ACC112 (cell line): ENCODE measurements at regions not wholly inside any gene's neighbourhood (a gene's known extent, or its start where the extent isn't known, plus 50 kb on each side); places are given as distances from the start of the nearest gene placed in this dataset.
"Not testable (repeated sequence)": the region's sequence is repeated elsewhere in the genome, so short reads cannot be mapped to it uniquely, and the experiment has no call there.

ENCODE experiments used
- H2AFZ ChIP-seq: fragments of 200-600 bp; sonication (generic); one replicate; pipeline ENCODE4 v1.6.0; 2017; ENCODE audit warnings: antibody characterized with exemption, low read length; ENCODE audit not compliant: unreplicated experiment
- H3K27ac ChIP-seq: fragments of 200-600 bp; sonication (generic); 2 replicates; pipeline ENCODE4 v1.5.1; 2014; ENCODE audit warnings: low read depth, mild to moderate bottlenecking, antibody characterized with exemption, low read length, moderate library complexity
- H3K27me3 ChIP-seq: fragments of 200-600 bp; sonication (generic); 2 replicates; pipeline ENCODE4 v1.6.1; 2014; ENCODE audit warnings: mild to moderate bottlenecking, antibody characterized with exemption, low read length, moderate library complexity, mixed read lengths; ENCODE audit not compliant: insufficient read depth
- H3K36me3 ChIP-seq: fragments of 200-600 bp; sonication (generic); 2 replicates; pipeline ENCODE4 v1.6.1; 2016; ENCODE audit warnings: mild to moderate bottlenecking, antibody characterized with exemption, low read length, moderate library complexity, mixed read lengths; ENCODE audit not compliant: insufficient read depth
- H3K4me1 ChIP-seq: fragments of 200-600 bp; sonication (generic); one replicate; pipeline ENCODE4 v1.6.1; 2016; ENCODE audit warnings: low read length, mixed read lengths; ENCODE audit not compliant: insufficient read depth, unreplicated experiment, control insufficient read depth
- H3K4me3 ChIP-seq: fragments of 200-600 bp; sonication (generic); 2 replicates; pipeline ENCODE4 v1.5.1; 2014; ENCODE audit warnings: mild to moderate bottlenecking, low read depth, low read length
- H3K79me2 ChIP-seq: fragments of 200-600 bp; sonication (generic); one replicate; pipeline ENCODE4 v1.6.0; 2016; ENCODE audit warnings: low read length; ENCODE audit not compliant: control insufficient read depth, unreplicated experiment, insufficient read depth

DNA sequence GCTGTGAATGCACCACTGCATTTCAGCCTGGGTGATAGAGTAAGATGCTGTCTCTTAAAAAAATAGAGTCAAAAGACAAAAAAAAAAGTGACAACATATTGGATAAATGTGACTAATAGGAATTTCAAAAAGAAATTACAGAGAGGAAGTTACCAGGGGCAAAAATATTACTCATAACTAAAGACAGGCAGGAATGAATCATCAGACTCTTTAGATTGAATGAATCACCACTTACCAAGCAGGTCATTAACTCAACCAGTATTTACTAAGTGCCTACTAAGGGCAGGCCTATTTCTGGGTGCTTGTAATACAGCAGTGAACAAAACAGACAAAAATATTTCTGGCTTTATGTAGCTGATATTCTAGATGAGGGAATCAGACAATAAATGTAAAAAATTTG, 301.3 kb downstream of the UBE2NL start:
- not testable (repeated sequence) for H3K4me3 ChIP-seq, H3K79me2 ChIP-seq, H3K27ac ChIP-seq, H3K36me3 ChIP-seq, H3K27me3 ChIP-seq, H2AFZ ChIP-seq, H3K4me1 ChIP-seq

DNA sequence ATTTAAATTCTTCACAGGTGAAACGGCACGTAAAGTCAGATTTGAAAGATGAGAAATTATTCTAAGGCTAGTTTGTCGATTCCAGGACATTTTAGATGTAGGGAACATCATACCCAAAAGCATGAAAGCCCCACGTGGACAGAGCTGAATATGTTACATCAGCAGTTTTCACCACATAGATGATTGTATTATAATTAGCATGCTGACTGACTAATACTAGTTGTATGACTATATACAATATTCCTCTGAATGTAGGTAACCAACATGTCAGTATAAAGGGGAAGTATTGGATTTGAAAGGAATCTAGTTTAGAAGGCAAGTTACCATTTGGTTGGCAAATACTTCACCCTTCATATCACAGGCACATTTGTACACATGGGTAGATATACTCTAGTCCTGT, 304.6 kb downstream of the UBE2NL start:
- not testable (repeated sequence) for H3K36me3 ChIP-seq, H3K79me2 ChIP-seq, H3K4me3 ChIP-seq, H2AFZ ChIP-seq, H3K4me1 ChIP-seq, H3K27ac ChIP-seq, H3K27me3 ChIP-seq

DNA sequence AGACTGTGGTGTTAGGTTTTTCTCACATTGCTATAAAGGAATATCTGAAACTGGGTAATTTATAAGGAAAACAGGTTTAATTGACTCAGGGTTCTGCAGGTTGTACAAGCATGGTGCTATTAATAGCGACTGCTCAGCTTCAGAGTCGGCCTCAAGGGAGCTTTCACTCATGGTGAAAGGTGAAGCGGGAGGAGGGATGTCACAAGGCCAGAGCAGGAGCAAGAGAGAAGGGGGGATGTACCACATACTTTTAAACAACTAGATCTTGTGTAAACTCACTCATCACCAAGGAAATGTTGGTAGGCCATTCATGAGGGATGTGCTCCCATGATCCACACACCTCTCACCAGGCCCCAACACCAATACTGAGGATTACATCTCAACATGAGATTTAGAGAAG, 313.2 kb downstream of the UBE2NL start:
- not testable (repeated sequence) for H3K4me1 ChIP-seq, H3K27me3 ChIP-seq, H3K36me3 ChIP-seq, H3K4me3 ChIP-seq, H2AFZ ChIP-seq, H3K79me2 ChIP-seq, H3K27ac ChIP-seq

DNA sequence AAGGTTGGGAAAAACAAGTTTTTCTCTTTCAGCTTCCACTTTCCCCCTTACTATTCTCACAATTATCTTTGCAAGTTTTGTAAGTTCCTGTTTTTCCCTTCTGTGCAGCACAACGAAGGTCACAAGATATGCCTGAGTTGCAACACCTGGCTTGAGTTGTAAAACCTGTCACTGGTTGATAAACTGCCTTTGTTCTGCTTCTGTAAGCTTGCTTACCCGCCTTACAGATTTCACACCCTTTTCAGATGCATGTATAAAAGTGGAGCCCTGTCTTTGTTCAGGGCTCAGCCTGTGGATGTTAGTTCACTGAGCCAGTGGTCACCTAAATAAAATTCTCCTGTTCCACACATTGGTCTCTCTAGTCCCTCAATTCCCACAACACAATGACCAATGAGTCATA, 318.9 kb downstream of the UBE2NL start:
- not testable (repeated sequence) for H3K36me3 ChIP-seq, H2AFZ ChIP-seq, H3K4me1 ChIP-seq, H3K27me3 ChIP-seq, H3K27ac ChIP-seq, H3K79me2 ChIP-seq, H3K4me3 ChIP-seq

DNA sequence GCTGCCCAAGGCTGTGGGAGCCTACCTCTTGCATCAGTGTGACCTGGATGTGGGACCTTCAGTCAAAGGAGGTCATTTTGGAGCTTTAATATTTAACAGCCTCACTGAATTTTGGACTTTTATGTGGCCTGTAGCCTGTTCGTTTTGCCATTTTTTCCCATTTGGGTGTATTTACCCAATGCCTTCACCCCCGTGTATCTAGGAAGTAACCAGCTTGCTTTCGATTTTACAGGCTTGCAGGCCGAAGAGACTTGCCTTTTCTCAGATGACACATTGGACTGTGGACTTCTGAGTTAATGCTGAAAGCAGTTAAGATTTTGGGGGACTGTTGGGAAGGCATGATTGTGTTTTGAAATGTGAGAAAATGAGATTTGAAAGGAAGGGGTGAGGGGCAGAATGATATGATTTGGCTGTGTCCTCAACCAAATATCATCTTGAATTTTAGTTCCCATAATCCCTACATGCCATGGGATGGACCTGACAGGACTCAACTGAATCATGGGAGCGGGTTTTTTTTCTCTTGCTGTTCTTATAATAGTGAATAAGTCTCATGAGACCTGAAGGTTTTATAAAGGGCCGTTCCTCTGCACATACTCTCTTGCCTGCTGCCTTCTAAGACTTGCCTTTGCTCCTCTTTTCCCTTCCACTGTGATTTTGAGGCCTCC, 324.6 kb downstream of the UBE2NL start:
- H3K27me3 ChIP-seq, H2AFZ ChIP-seq, H3K79me2 ChIP-seq, H3K36me3 ChIP-seq, H3K4me3 ChIP-seq, H3K4me1 ChIP-seq, H3K27ac ChIP-seq: not testable (repeated sequence)

DNA sequence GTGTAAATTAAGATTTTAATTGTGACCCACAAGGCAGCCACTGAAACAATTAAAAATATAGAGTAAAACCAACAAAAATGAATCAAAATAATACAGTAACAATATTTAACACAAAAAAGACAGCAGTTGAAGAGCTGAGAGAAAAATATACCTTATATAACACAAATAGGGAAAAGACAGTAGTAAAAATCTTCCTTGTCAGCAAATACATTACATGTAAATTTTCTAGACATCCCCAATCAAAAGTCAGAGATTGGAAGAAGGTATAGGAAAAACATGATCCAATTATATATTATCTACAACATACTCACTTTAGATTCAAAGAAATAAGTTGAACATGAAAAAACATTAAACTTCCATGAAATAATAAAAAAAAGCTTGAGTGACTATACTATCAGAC, 330.8 kb downstream of the UBE2NL start:
- Histone ChIP-seq H3K4me1 (no peaks in the 10 kb centered on the region), H3K4me3 (no peak overlapping the region), H3K79me2 (no peaks in the 10 kb centered on the region), H3K27me3 (no peaks in the 10 kb centered on the region), H3K27ac (no peak overlapping the region), H2AFZ (no peak overlapping the region), H3K36me3 (no peaks in the 10 kb centered on the region)

DNA sequence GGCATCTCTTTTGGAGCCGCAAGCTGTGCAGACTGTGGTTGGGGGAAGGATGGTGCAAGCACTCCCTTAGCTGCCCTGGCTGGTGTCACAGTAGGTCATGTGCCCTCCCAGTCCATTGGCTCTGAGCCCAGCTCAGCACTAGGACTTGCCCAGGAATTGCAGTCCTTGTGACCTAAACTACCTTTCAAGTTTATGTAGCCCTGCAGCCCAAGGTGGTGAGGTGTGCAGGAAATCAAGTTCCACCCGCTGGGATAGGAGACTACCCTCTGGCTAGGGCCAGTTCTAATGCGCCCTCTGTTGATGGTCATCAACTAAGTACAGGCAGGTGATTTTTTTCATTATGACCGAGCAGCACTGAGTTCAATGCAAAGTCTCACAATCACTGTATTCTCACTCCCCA, 335.2 kb downstream of the UBE2NL start:
- H3K36me3 ChIP-seq: no peaks in the 10 kb centered on the region
- no peaks in the 10 kb centered on the region for H3K27me3 ChIP-seq
- H3K4me1 ChIP-seq: no peaks in the 10 kb centered on the region
- H3K4me3 ChIP-seq: no peak overlapping the region
- no peak overlapping the region for H3K27ac ChIP-seq
- no peak overlapping the region for H2AFZ ChIP-seq
- no peaks in the 10 kb centered on the region for H3K79me2 ChIP-seq

DNA sequence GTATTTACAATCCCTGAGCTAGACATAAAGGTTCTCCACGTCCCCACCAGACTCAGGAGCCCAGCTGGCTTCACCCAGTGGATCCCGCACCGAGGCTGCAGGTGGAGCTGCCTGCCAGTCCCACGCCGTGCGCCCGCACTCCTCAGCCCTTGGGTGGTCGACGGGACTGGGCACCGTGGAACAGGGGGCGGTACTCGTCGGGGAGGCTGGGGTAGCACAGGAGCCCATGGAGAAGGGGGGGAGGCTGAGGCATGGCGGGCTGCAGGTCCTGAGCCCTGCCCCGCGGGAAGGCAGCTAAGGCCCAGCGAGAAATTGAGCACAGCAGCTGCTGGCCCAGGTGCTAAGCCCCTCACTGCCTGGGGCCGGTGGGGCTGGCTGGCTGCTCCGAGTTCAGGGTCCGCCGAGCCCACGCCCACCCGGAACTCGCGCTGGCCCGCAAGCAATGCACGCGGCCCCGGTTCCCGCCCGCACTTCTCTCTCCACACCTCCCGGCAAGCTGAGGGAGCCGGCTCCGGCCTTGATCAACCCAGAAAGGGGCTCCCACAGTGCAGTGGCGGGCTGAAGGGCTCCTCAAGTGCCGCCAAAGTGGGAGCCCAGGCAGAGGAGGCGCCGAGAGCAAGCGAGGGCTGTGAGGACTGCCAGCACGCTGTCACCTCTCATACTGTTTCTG, 347.4 kb downstream of the UBE2NL start:
- H3K27me3 ChIP-seq, H3K79me2 ChIP-seq, H3K4me1 ChIP-seq, H2AFZ ChIP-seq, H3K4me3 ChIP-seq, H3K27ac ChIP-seq, H3K36me3 ChIP-seq: not testable (repeated sequence)

DNA sequence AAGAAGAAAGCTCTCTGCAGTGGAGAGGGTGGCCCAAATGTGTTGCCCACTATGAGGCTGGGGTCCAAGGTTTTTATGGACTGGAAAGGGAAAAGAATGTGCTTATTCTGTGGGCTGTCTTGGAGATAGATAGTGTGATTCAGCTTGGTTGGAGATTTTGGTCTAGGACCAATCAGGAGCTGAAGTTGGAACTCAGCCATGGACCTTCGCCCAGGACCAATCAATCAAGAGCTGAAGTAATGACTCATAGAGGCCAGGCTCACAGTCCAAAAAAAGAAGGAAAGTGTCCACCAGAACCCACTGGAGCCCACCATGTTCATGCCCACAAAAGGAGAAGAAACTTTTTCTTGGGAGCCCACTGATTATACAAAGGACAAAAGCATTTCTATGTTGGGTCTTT, 369.5 kb downstream of the UBE2NL start:
- no peaks in the 10 kb centered on the region for H3K36me3 ChIP-seq
- no peaks in the 10 kb centered on the region for H3K79me2 ChIP-seq
- H2AFZ ChIP-seq: no peak overlapping the region
- H3K27me3 ChIP-seq: no peaks in the 10 kb centered on the region
- no peak overlapping the region for H3K4me3 ChIP-seq
- no peak overlapping the region for H3K27ac ChIP-seq
- no peaks in the 10 kb centered on the region for H3K4me1 ChIP-seq

DNA sequence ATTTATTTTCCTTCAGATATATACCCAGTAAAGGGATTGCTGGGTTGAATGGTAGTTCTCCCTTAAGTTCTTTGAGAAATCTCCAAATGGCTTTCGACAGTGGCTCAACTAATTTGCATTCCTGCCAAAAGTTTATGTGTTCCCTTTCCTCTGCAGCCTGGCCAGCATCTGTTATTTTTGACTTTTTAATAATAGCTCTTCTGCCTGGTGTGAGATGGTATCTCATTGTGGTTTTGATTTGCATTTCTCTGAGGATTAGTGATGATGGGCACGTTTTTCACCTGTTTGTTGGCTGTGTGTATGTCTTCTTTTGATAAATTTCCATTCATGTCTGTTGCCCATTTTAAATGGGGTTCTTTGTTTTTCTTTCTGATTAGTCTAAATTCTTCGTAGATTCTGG, 375.2 kb downstream of the UBE2NL start:
- Histone ChIP-seq H3K36me3 (no peaks in the 10 kb centered on the region), H3K27ac (no peak overlapping the region), H3K27me3 (no peaks in the 10 kb centered on the region), H3K4me1 (no peaks in the 10 kb centered on the region), H2AFZ (no peak overlapping the region), H3K4me3 (no peak overlapping the region), H3K79me2 (no peaks in the 10 kb centered on the region)

DNA sequence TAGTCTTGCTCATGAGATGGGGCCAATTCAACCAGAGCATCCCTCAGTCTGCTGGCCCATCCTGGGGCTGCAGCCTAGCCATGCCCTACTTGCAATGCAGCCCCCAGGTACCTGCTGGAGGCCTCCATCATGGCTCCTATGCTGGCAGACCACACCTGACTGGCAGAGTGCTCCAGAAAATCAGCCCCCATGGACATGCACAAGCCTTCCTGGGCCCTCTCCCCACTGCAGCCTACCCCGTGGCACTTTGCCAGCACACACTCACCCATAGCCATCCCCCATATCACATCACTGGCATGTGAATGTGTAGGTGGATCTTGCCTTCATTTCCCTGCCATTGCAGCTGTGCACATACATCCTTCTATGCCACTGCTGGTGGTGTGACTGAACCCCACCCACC, 381.8 kb downstream of the UBE2NL start:
- H3K27me3 ChIP-seq: no peaks in the 10 kb centered on the region
- no peaks in the 10 kb centered on the region for H3K36me3 ChIP-seq
- no peak overlapping the region for H3K4me3 ChIP-seq
- H3K4me1 ChIP-seq: no peaks in the 10 kb centered on the region
- H3K79me2 ChIP-seq: no peaks in the 10 kb centered on the region
- H3K27ac ChIP-seq: no peak overlapping the region
- no peak overlapping the region for H2AFZ ChIP-seq
